ENCODE measurements at regions not wholly inside any gene's neighbourhood (a gene's known extent, or its start where the extent isn't known, plus 50 kb on each side); places are given as distances from the start of the nearest gene placed in this dataset.

GRCh38 chr4:30416547-30416946 lies 303.6 kb upstream of the PCDH7 start:
- TF ChIP-seq POLR2A (IDR thresholded peaks at IDR 0.05; ENCODE audit: low read depth, low read length) (no peak), TAF1 (IDR thresholded peaks at IDR 0.05; ENCODE audit: borderline replicate concordance, low read depth, low read length) (no peak), POLR2AphosphoS5 (IDR thresholded peaks at IDR 0.05; ENCODE audit: low read depth, low read length) (no peak)
